Right lobe of liver (tissue), 6 donors: ENCODE measurements at regions not wholly inside any gene's neighbourhood (a gene's known extent, or its start where the extent isn't known, plus 50 kb on each side); places are given as distances from the start of the nearest gene placed in this dataset.

Source experiments
- ATAC-seq, 4 donors: fragments of 200-7000 bp; cut with Tn5 transposase; one replicate each; pipeline ENCODE4 v1.9.1; 2020; ENCODE audit warnings: mild to moderate bottlenecking in 4 of 4, moderate library complexity in 4 of 4
- DNase-seq, 3 donors: peaks; one replicate each; pipeline ENCODE4 v3.0.0-alpha.2; 2020
- H3K27ac ChIP-seq, 3 donors: fragments of 200-600 bp; one replicate each; pipeline ENCODE4 v1.8.0; 2022
- H3K27me3 ChIP-seq, 2 donors: fragments of 200-600 bp; one replicate each; pipeline ENCODE4 v1.8.0; 2022
- H3K36me3 ChIP-seq, 4 donors: fragments of 200-600 bp; sonication (generic) in 1 of 4; one replicate each; pipeline versions ENCODE4 v1.5.1 to v1.8.0; 2017 to 2022; ENCODE audit warnings: control low read depth in 1 of 4
- H3K4me1 ChIP-seq, 4 donors: fragments of 200-600 bp; sonication (generic) in 1 of 4; one replicate each; pipeline versions ENCODE4 v1.5.1 to v1.8.0; 2017 to 2022; ENCODE audit warnings: control low read depth in 1 of 4
- H3K4me3 ChIP-seq, 3 donors: fragments of 200-600 bp; one replicate each; pipeline ENCODE4 v1.8.0; 2022
- H3K9me3 ChIP-seq, 4 donors: fragments of 200-600 bp; sonication (generic) in 1 of 4; one replicate each; pipeline versions ENCODE4 v1.5.1 to v1.8.0; 2017 to 2022; ENCODE audit warnings: control low read depth in 1 of 4
- POLR2A ChIP-seq: fragments of 450-650 bp; IDR thresholded peaks from one replicate; pipeline ENCODE4 v1.6.1; 2017; ENCODE audit warnings: antibody characterized with exemption, mild to moderate bottlenecking
- WGBS: methylation state at CpG from one replicate; pipeline ENCODE4 v1.1.6; 2018; ENCODE audit warnings: low coverage, low lambda C conversion rate; ENCODE audit not compliant: insufficient coverage; ENCODE audit errors: missing lambda C conversion rate; 5-methylcytosine and 5-hydroxymethylcytosine counted together
- intact Hi-C, 2 donors: fragments of 100-400 bp; cut with DNase I; formaldehyde crosslinking; loops; one replicate each; pipeline versions ENCODE4 v1.11.2 to v1.14.1; 2022
- TF ChIP-seq, protein P1 (sequence below), 4 donors: fragments of 200-600 bp in 3 of 4; fragments of 450-650 bp in 1 of 4; IDR thresholded peaks; one replicate each; pipeline versions ENCODE4 v1.5.1 to v1.8.0; 2016 to 2022; ENCODE audit warnings: antibody characterized with exemption in 4 of 4, mild to moderate bottlenecking in 2 of 4
- donor health status: DM: no; HTN: yes; CAD: no.
- donor health status: DM: no; HTN: no; CAD: no.
- donor health status: DM: no; HTN: no; CAD: no.
- donor health status: DM: no; HTN: yes; CAD: no.
- donor health status: DM: no; HTN: yes; CAD: no.

GRCh38 chr2:116061023-116061422, 1618.6 kb downstream of the DPP10 start:
- H3K36me3 ChIP-seq: no peaks in the 10 kb centered on the region

DNA sequence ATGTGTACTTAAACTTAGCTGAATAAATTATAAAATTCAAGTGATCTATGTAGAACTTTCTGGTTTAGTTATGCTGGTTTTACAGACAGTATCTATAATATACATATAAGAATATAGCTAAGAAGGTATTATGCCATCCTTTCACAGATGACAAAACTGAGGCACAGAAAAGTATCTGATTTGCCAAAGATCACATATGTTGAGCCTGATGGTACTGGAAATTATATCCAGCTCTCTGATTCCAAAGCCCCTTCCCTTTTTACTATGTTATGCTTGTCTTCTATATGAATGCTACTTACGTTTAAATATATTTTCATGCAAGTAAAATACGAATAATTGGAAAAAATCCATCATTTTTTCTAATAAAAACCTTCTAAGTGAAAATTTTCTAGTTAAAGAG, 1631.3 kb downstream of the DPP10 start:
- ATAC-seq: no peak
- no peak for DNase-seq

More at GRCh38 chr2:116061023-116061422, 1618.6 kb downstream of the DPP10 start:
- intact Hi-C loops: no loop called here
- Histone ChIP-seq H3K27ac (no peak overlapping the region), H3K4me1 (no peaks in the 10 kb centered on the region), H3K9me3 (no peaks in the 10 kb centered on the region), H3K4me3 (no peak overlapping the region), H3K27me3 (no peaks in the 10 kb centered on the region)
- 36% methylated on average over 5 of the region's 5 CpGs for WGBS
- ATAC-seq (no peak), DNase-seq (no peak)
- TF ChIP-seq POLR2A: no peak
- TF ChIP-seq, protein P1, sequence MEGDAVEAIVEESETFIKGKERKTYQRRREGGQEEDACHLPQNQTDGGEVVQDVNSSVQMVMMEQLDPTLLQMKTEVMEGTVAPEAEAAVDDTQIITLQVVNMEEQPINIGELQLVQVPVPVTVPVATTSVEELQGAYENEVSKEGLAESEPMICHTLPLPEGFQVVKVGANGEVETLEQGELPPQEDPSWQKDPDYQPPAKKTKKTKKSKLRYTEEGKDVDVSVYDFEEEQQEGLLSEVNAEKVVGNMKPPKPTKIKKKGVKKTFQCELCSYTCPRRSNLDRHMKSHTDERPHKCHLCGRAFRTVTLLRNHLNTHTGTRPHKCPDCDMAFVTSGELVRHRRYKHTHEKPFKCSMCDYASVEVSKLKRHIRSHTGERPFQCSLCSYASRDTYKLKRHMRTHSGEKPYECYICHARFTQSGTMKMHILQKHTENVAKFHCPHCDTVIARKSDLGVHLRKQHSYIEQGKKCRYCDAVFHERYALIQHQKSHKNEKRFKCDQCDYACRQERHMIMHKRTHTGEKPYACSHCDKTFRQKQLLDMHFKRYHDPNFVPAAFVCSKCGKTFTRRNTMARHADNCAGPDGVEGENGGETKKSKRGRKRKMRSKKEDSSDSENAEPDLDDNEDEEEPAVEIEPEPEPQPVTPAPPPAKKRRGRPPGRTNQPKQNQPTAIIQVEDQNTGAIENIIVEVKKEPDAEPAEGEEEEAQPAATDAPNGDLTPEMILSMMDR (IDR thresholded peaks at IDR 0.05): no peak

DNA sequence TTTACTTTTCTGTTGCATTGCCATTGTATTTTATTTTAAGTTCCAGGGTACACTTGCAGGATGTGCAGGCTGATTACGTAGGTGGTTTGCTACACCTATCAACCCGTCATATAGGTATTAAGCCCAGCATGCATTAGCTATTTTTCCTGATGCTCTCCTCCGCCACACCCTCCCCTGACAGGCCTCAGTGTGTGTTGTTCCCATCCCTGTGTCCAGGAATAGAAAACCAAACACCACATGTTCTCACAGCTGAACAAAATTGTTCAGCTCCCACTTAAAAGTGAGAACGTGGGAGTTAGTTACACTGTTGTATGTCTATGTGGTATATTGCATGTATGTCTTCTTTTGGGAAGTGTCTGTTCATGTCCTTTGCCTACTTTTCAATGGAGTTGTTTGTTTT, 1631.7 kb downstream of the DPP10 start:
- WGBS: 57% methylated on average over 4 of the region's 4 CpGs
- Histone ChIP-seq H3K27ac (no peak overlapping the region), H3K27me3 (no peaks in the 10 kb centered on the region), H3K9me3 (no peaks in the 10 kb centered on the region), H3K4me3 (no peak overlapping the region), H3K4me1 (no peaks in the 10 kb centered on the region), H3K36me3 (no peaks in the 10 kb centered on the region)
- DNase-seq (no peak), ATAC-seq (no peak)
- TF ChIP-seq POLR2A: no peak
- TF ChIP-seq, protein P1 (IDR thresholded peaks at IDR 0.05): no peak
- intact Hi-C loops: no loop called here

More for the DNA sequence above, 1631.3 kb downstream of the DPP10 start:
- H3K9me3 ChIP-seq: no peaks in the 10 kb centered on the region
- TF ChIP-seq POLR2A: no peak
- TF ChIP-seq, protein P1 (IDR thresholded peaks at IDR 0.05): no peak
- H3K27ac ChIP-seq: no peak overlapping the region
- no peaks in the 10 kb centered on the region for H3K4me1 ChIP-seq
- WGBS: 36% methylated on average over 2 of the region's 2 CpGs
- intact Hi-C loops: no loop called here
- H3K36me3 ChIP-seq: no peaks in the 10 kb centered on the region
- H3K27me3 ChIP-seq: no peaks in the 10 kb centered on the region
- H3K4me3 ChIP-seq: no peak overlapping the region

DNA sequence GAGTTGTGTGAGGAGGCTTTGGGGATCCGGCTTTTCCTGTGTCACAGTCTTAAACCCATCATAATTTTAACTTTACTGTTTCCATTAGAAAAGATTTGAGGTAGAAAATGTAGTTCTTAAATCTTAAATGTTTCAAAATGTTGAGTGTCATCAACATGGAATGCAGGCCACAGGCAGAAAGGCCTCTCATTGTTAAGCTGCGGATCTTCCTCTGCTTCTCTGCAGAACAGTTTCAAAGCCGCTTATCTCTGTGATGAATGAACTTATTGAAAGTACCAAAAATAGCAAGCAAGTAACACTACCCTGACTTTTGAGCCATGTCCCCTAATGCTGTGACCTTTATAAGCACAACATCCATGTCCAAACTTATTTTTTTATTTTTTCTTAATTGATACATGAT, 1645.8 kb downstream of the DPP10 start:
- intact Hi-C loops: no loop called here
- 29% methylated on average over 3 of the region's 3 CpGs for WGBS

More for the DNA sequence above, 1645.8 kb downstream of the DPP10 start:
- Histone ChIP-seq H3K36me3 (no peaks in the 10 kb centered on the region), H3K4me3 (no peak overlapping the region), H3K27ac (no peak overlapping the region), H3K9me3 (no peaks in the 10 kb centered on the region), H3K4me1 (no peaks in the 10 kb centered on the region), H3K27me3 (no peaks in the 10 kb centered on the region)
- ATAC-seq: no peak
- no peak for DNase-seq
- TF ChIP-seq, protein P1 (IDR thresholded peaks at IDR 0.05): no peak
- no peak for TF ChIP-seq POLR2A
